Lung (tissue), 9 donors: ENCODE measurements at regions not wholly inside any gene's neighbourhood (a gene's known extent, or its start where the extent isn't known, plus 50 kb on each side); places are given as distances from the start of the nearest gene placed in this dataset.
"Not testable (repeated sequence)": the region's sequence is repeated elsewhere in the genome, so short reads cannot be mapped to it uniquely, and the experiment has no call there.

ENCODE experiments used
- ATAC-seq: fragments of 200-7000 bp; cut with Tn5 transposase; one replicate; pipeline ENCODE4 v1.9.1; 2020; ENCODE audit warnings: moderate number of reproducible peaks; ENCODE audit not compliant: insufficient read depth, low FRiP score
- DNase-seq, 3 donors: peaks; one replicate each; pipeline ENCODE4 v3.0.0-alpha.2; 2013 to 2017
- H3K27ac ChIP-seq, 2 donors: one replicate each; pipeline ENCODE4 v1.5.1; 2013; ENCODE audit warnings: mild to moderate bottlenecking in 2 of 2, moderate library complexity in 2 of 2, control low read depth in 1 of 2, inconsistent platforms in 1 of 2, low read depth in 1 of 2, low read length in 1 of 2
- H3K27me3 ChIP-seq, 3 donors: one replicate each; pipeline ENCODE4 v1.5.1; 2013; ENCODE audit warnings: low read length in 2 of 3; ENCODE audit not compliant: control insufficient read depth in 3 of 3, insufficient read depth in 3 of 3
- H3K36me3 ChIP-seq, 4 donors: one replicate each; pipeline ENCODE4 v1.5.1; 2013; ENCODE audit warnings: low read length in 4 of 4, mild to moderate bottlenecking in 1 of 4, moderate library complexity in 1 of 4; ENCODE audit not compliant: control insufficient read depth in 4 of 4, insufficient read depth in 4 of 4
- H3K4me1 ChIP-seq, 5 donors: one replicate each; pipeline ENCODE4 v1.5.1; 2013; ENCODE audit warnings: low read length in 5 of 5, mild to moderate bottlenecking in 2 of 5, moderate library complexity in 1 of 5; ENCODE audit not compliant: control insufficient read depth in 5 of 5, insufficient read depth in 5 of 5
- H3K4me3 ChIP-seq: one replicate; pipeline ENCODE4 v1.5.1; 2013; ENCODE audit warnings: mild to moderate bottlenecking, control low read depth, moderate library complexity
- H3K9ac ChIP-seq, 2 donors: one replicate each; pipeline ENCODE4 v1.5.1; 2013; ENCODE audit warnings: low read length in 2 of 2, control low read depth in 1 of 2; ENCODE audit not compliant: insufficient read depth in 1 of 2
- H3K9me3 ChIP-seq, 4 donors: one replicate each; pipeline ENCODE4 v1.5.1; 2013; ENCODE audit warnings: low read length in 3 of 4, mild to moderate bottlenecking in 1 of 4, moderate library complexity in 1 of 4; ENCODE audit not compliant: control insufficient read depth in 4 of 4, insufficient read depth in 3 of 4
- WGBS, 2 donors: extraction: QIAGEN DNeasy Blood & Tissue Kit; methylation state at CpG; one replicate each; pipeline ENCODE4 v1.1.7; 2013; 5-methylcytosine and 5-hydroxymethylcytosine counted together
- donor health status: Bipolar disorder and iron deficiency.
- donor health status: healthy.
- donor health status: DM: yes; HTN: yes; CAD: no.

DNA sequence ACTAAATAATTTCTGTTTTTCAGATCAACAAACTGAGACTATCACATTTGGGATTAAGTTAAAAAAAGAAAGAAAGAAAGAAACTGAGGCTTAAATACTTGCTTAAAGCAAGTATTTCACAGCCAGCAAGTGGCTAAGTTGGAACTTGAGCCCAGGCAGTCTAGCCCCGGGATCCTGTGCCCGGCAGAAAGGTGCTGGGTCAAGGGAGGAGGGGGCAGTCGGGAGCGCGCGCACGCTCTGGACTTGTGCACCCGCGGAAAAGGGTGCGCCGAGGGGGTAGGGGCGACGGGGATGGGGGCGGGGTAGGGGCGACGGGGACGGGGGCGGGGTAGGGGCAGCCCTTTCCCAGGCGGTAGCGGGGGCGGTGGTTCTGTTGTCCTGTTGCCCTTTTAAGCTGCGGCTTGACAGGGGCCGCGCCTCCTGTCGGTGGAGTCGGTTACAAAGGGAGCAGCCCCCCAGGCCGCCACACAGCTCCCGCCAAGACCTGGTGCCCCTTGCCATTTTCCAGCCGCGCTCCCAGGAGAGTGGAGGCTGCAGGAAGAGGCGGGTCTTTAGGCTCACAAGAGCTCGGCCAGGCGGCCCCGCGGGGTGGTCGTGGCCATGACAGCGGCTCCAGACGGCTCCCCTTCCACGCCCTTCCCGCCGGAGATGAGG is 60.6 kb downstream of the GOLGA8T start:
- H3K9me3 ChIP-seq, ATAC-seq, H3K4me3 ChIP-seq, H3K27ac ChIP-seq, H3K9ac ChIP-seq, H3K4me1 ChIP-seq, H3K36me3 ChIP-seq, H3K27me3 ChIP-seq: not testable (repeated sequence)
- 0 to 3% methylated on average over 5 to 25 of the region's 41 CpGs for WGBS, 2 donors
- peak; percentile 9 to 44 (median 16) for DNase-seq

DNA sequence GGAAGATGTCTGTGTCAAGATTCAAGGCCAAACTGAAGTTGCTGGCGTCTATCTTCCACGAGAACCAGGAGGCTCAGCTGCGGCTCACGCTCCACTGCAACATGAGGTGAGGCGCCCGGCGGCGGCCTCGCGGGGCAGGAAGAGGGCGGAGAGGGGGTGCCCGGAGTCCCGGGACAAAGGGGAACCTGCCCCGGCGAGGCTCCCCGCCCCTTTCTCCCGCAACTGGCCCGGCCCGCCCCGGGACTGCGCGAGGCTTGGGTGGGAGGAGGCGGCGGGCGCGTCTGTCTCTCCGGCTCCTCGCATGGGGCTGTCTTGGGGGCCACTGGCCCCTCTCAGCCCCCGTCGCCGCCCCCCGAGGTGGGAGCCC is 61.1 kb downstream of the GOLGA8T start:
- H3K9ac ChIP-seq, H3K27me3 ChIP-seq, H3K36me3 ChIP-seq, H3K4me3 ChIP-seq, H3K4me1 ChIP-seq, H3K9me3 ChIP-seq, H3K27ac ChIP-seq: not testable (repeated sequence)
- 1 to 2% methylated on average over 13 to 29 of the region's 32 CpGs for WGBS, 2 donors
- DNase-seq, result peak; percentile 58 to 63 (median 62)
- peak; percentile 5 for ATAC-seq

DNA sequence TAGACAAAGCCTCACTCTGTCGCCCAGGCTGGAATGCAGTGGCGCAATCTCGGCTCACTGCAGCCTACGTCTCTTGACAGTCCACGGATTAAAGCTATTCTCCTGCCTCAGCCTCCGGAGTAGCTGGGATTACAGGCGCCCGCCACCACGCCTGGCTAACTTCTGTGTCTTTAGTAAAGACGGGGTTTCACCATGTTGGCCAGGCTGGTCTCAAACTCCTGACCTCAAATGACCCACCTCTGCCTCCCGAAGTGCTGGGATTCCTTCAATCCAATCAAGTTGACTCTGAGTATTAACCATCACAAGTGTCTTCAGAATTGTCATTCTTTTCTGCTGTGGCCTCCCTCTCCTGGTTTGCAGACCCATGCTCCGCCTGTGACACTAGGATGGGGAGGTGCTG is 61.9 kb downstream of the GOLGA8T start:
- not testable (repeated sequence) for H3K4me3 ChIP-seq, H3K4me1 ChIP-seq, DNase-seq, H3K9ac ChIP-seq, H3K9me3 ChIP-seq, ATAC-seq, H3K36me3 ChIP-seq, H3K27ac ChIP-seq, H3K27me3 ChIP-seq
- 64 to 69% methylated on average over 8 to 10 of the region's 12 CpGs for WGBS, 2 donors

DNA sequence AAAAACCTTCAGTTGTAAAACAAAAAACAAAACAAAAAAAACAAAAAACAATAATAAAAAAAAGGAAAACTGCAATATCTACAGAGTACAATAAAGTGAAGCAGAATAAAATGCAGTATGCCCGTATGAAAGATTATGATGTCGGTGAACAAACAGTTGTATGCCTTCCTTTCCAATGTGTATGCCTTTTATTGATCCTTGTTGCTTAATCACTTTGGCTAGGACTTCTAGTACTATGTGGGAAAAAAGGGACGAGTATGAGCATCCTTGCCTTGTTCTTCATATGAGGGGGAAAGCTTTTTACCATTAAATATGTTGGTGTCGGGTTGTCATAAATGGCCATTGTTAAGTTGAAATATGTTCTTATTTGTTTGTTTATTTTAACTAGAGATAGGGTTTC is 66.7 kb downstream of the GOLGA8T start:
- H3K4me3 ChIP-seq, H3K27ac ChIP-seq, H3K27me3 ChIP-seq, H3K9ac ChIP-seq, ATAC-seq, H3K36me3 ChIP-seq, DNase-seq, H3K4me1 ChIP-seq, H3K9me3 ChIP-seq: not testable (repeated sequence)
- 92 to 93% methylated on average over 2 of the region's 4 CpGs for WGBS, 2 donors

DNA sequence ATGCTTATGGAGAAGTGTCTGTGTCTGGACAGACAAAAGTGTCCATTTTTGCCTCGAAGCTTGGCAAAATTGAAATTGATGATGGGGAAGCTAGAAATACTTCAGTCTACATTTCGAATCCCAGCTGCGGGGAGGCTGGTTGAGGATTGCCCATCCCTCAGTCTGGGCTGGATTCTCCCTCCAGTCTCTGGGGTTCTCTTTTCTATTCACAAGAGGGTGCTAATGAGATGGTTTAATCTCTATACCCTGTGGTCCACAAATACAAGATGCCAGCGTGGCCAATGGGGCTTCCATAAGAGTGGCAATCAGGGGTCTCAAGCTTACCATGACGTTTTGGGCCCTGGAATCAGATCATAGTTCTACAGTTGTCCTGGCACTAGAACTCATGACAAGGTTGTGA is 78.9 kb downstream of the GOLGA8T start:
- not testable (repeated sequence) for DNase-seq, H3K27me3 ChIP-seq, H3K36me3 ChIP-seq, H3K27ac ChIP-seq, H3K9me3 ChIP-seq, H3K4me1 ChIP-seq, ATAC-seq, H3K9ac ChIP-seq, H3K4me3 ChIP-seq
- no CpG with 5 or more reads among the region's 5 CpGs for WGBS, 2 donors

DNA sequence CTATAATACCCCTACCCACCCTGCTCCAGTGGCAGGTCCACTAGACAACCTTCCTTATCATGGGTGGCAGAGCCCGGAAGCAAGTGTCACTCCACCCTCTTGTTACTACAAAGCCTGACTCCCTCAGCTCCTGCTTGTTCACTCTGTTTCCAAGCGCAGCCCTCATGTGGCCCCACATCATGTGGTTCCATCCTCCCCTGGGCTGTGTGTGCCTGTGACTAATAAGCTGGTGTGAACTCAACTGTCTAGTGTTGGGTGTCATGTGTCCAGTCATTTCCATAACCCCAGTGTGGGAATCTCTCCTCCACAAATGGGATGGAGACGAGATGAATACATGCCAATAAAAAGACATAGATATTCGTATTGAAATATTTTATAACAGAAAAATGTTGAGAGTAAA is 87.0 kb downstream of the GOLGA8T start:
- not testable (repeated sequence) for H3K27ac ChIP-seq, DNase-seq, H3K9ac ChIP-seq, H3K4me3 ChIP-seq, H3K4me1 ChIP-seq, H3K27me3 ChIP-seq, H3K9me3 ChIP-seq, H3K36me3 ChIP-seq, ATAC-seq
- no CpG with 5 or more reads among the region's 4 CpGs for WGBS, 2 donors

DNA sequence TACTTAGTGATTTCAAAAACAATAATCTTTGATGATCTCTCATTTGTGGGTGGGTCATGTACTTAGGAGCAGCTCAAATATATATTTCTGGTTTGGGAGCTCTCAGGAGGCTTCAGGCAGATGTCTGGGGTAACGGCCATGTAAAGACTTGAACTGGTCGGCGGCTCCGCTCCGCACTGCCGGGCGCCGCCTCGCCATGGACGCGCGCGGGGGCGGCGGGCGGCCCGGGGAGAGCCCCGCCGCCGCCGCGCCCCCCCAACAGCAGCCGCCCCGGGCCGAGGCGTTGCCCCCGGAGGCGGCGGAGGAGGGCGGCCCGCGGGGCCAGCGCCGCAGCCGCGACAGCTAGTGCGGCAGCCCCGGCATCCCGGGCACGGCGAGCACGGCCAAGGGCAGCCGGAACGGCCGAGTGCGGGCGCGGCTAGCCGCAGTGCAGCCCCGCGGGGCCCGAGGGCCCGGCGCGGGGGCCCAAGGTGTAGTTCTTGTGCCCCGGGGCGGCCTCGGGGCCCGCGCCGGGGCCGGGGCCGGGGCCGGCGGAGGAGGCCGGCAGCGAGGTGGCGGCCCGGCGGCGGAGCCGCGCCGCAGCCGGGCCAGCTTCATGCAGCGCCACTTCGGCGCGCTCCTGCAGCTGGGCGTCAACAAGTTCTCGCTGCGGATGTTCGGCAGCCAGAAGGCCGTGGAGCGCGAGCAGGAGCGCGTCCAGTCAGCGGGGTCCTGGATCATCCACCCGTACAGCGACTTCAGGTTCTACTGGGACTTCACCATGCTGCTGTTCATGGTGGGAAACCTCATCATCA is 88.1 kb downstream of the GOLGA8T start:
- not testable (repeated sequence) for H3K36me3 ChIP-seq, H3K27ac ChIP-seq, DNase-seq, ATAC-seq, H3K27me3 ChIP-seq, H3K4me1 ChIP-seq, H3K9me3 ChIP-seq, H3K9ac ChIP-seq, H3K4me3 ChIP-seq
- 1 to 3% methylated on average over 19 to 40 of the region's 91 CpGs for WGBS, 2 donors

DNA sequence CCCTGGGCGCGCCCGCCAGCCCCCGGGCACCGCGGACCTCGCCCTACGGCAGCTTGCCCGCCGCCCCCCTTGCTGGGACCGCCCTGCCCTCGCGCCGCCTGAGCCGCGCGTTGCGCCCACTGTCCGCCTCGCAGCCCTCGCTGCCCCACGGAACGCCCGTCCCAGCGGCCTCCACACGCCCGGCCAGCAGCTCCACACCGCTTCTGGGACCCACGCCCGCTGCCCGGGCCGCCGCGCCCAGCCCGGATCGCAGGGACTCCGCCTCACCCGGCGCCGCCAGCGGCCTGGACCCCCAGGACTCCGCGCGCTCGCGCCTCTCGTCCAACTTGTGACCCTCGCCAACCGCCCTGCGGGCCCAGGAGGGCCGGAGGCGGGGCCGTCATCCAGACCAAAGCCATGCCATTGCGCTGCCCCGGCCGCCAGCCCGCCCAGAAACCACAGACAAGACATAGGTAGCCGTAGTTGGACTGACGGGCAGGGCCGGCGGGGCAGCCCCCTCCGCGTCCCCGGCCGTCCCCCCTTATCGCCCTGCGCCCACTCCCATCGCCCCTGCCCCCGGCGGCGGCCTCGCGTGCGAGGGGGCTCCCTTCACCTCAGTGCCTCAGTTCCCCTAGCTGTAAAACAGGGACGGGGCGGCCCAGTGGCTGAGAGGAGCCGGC is 90.5 kb downstream of the GOLGA8T start:
- not testable (repeated sequence) for H3K4me3 ChIP-seq, ATAC-seq, H3K9ac ChIP-seq, H3K27me3 ChIP-seq, H3K27ac ChIP-seq, H3K36me3 ChIP-seq, H3K4me1 ChIP-seq, H3K9me3 ChIP-seq, DNase-seq
- WGBS, 2 donors, result 0 to 4% methylated on average over 2 to 65 of the region's 77 CpGs
